ENCODE measurements at regions not wholly inside any gene's neighbourhood (a gene's known extent, or its start where the extent isn't known, plus 50 kb on each side); places are given as distances from the start of the nearest gene placed in this dataset.

- Histone ChIP-seq H3K27ac (ENCODE audit: low read depth in 1 of 2, low read length in 1 of 2) (no peak overlapping the region), H3K27me3 (ENCODE audit: control insufficient read depth in 2 of 2, insufficient read depth in 1 of 2, low read length in 1 of 2) (no peaks in the 10 kb centered on the region), H3K36me3 (ENCODE audit: control insufficient read depth in 2 of 2, insufficient read depth in 2 of 2, low read length in 1 of 2) (no peaks in the 10 kb centered on the region), H3K9me3 (ENCODE audit: control insufficient read depth in 2 of 2, insufficient read depth in 1 of 2, low read length in 1 of 2) (no peaks in the 10 kb centered on the region), H3K4me1 (ENCODE audit: control insufficient read depth in 2 of 2, insufficient read depth in 2 of 2, low read length in 2 of 2) (no peaks in the 10 kb centered on the region), H3K4me3 (ENCODE audit: low read length in 2 of 2) (no peak overlapping the region)
- no peak for DNase-seq (ENCODE audit: low read depth in 6 of 9, low spot score in 9 of 9)
- WGBS = 66% methylated on average over 2 of the region's 2 CpGs
Measured at GRCh38 chrY:7935606-7936005, 1024.1 kb upstream of the AMELY start.

- H3K27ac ChIP-seq (ENCODE audit: low read depth in 1 of 2, low read length in 1 of 2) = no peak overlapping the region
- no peaks in the 10 kb centered on the region for H3K27me3 ChIP-seq (ENCODE audit: control insufficient read depth in 2 of 2, insufficient read depth in 1 of 2, low read length in 1 of 2)
- H3K4me3 ChIP-seq (ENCODE audit: low read length in 2 of 2) = no peak overlapping the region
- H3K9me3 ChIP-seq (ENCODE audit: control insufficient read depth in 2 of 2, insufficient read depth in 1 of 2, low read length in 1 of 2) = no peaks in the 10 kb centered on the region
- WGBS = 81% methylated on average over 1 of the region's 1 CpG
- H3K4me1 ChIP-seq (ENCODE audit: control insufficient read depth in 2 of 2, insufficient read depth in 2 of 2, low read length in 2 of 2) = no peaks in the 10 kb centered on the region
- no peaks in the 10 kb centered on the region for H3K36me3 ChIP-seq (ENCODE audit: control insufficient read depth in 2 of 2, insufficient read depth in 2 of 2, low read length in 1 of 2)
- DNase-seq (ENCODE audit: low read depth in 6 of 9, low spot score in 9 of 9) = no peak
Measured at GRCh38 chrY:7932424-7932823, 1020.9 kb upstream of the AMELY start.

- WGBS = 94% methylated on average over 1 of the region's 1 CpG
- Histone ChIP-seq H3K9me3 (ENCODE audit: control insufficient read depth in 2 of 2, insufficient read depth in 1 of 2, low read length in 1 of 2) (no peaks in the 10 kb centered on the region), H3K27me3 (ENCODE audit: control insufficient read depth in 2 of 2, insufficient read depth in 1 of 2, low read length in 1 of 2) (no peaks in the 10 kb centered on the region), H3K4me1 (ENCODE audit: control insufficient read depth in 2 of 2, insufficient read depth in 2 of 2, low read length in 2 of 2) (no peaks in the 10 kb centered on the region), H3K27ac (ENCODE audit: low read depth in 1 of 2, low read length in 1 of 2) (no peak overlapping the region), H3K36me3 (ENCODE audit: control insufficient read depth in 2 of 2, insufficient read depth in 2 of 2, low read length in 1 of 2) (no peaks in the 10 kb centered on the region), H3K4me3 (ENCODE audit: low read length in 2 of 2) (no peak overlapping the region)
- no peak for DNase-seq (ENCODE audit: low read depth in 6 of 9, low spot score in 9 of 9)
Measured at GRCh38 chrY:7929866-7930265, 1018.3 kb upstream of the AMELY start.

GRCh38 chrY:7924059-7924458, 1012.5 kb upstream of the AMELY start:
- no peak overlapping the region for H3K4me3 ChIP-seq (ENCODE audit: low read length in 2 of 2)

GRCh38 chrY:7923476-7924017, 1012.0 kb upstream of the AMELY start:
- Histone ChIP-seq H3K9me3 (ENCODE audit: control insufficient read depth in 2 of 2, insufficient read depth in 1 of 2, low read length in 1 of 2) (no peaks in the 10 kb centered on the region), H3K36me3 (ENCODE audit: control insufficient read depth in 2 of 2, insufficient read depth in 2 of 2, low read length in 1 of 2) (no peaks in the 10 kb centered on the region), H3K4me3 (ENCODE audit: low read length in 2 of 2) (no peak overlapping the region), H3K4me1 (ENCODE audit: control insufficient read depth in 2 of 2, insufficient read depth in 2 of 2, low read length in 2 of 2) (no peaks in the 10 kb centered on the region), H3K27me3 (ENCODE audit: control insufficient read depth in 2 of 2, insufficient read depth in 1 of 2, low read length in 1 of 2) (no peaks in the 10 kb centered on the region), H3K27ac (ENCODE audit: low read depth in 1 of 2, low read length in 1 of 2) (no peak overlapping the region)
- DNase-seq (ENCODE audit: low read depth in 6 of 9, low spot score in 9 of 9) = no peak

More at GRCh38 chrY:7924059-7924458, 1012.5 kb upstream of the AMELY start:
- DNase-seq (ENCODE audit: low read depth in 6 of 9, low spot score in 9 of 9) = no peak
- H3K36me3 ChIP-seq (ENCODE audit: control insufficient read depth in 2 of 2, insufficient read depth in 2 of 2, low read length in 1 of 2) = no peaks in the 10 kb centered on the region
- no peak overlapping the region for H3K27ac ChIP-seq (ENCODE audit: low read depth in 1 of 2, low read length in 1 of 2)
- 91% methylated on average over 2 of the region's 2 CpGs for WGBS
- H3K4me1 ChIP-seq (ENCODE audit: control insufficient read depth in 2 of 2, insufficient read depth in 2 of 2, low read length in 2 of 2) = no peaks in the 10 kb centered on the region
- no peaks in the 10 kb centered on the region for H3K27me3 ChIP-seq (ENCODE audit: control insufficient read depth in 2 of 2, insufficient read depth in 1 of 2, low read length in 1 of 2)
- no peaks in the 10 kb centered on the region for H3K9me3 ChIP-seq (ENCODE audit: control insufficient read depth in 2 of 2, insufficient read depth in 1 of 2, low read length in 1 of 2)

- WGBS = 95% methylated on average over 2 of the region's 2 CpGs
- DNase-seq (ENCODE audit: low read depth in 6 of 9, low spot score in 9 of 9) = no peak
- no peaks in the 10 kb centered on the region for H3K27me3 ChIP-seq (ENCODE audit: control insufficient read depth in 2 of 2, insufficient read depth in 1 of 2, low read length in 1 of 2)
- H3K36me3 ChIP-seq (ENCODE audit: control insufficient read depth in 2 of 2, insufficient read depth in 2 of 2, low read length in 1 of 2) = no peaks in the 10 kb centered on the region
- no peak overlapping the region for H3K27ac ChIP-seq (ENCODE audit: low read depth in 1 of 2, low read length in 1 of 2)
- no peak overlapping the region for H3K4me3 ChIP-seq (ENCODE audit: low read length in 2 of 2)
- H3K4me1 ChIP-seq (ENCODE audit: control insufficient read depth in 2 of 2, insufficient read depth in 2 of 2, low read length in 2 of 2) = no peaks in the 10 kb centered on the region
- no peaks in the 10 kb centered on the region for H3K9me3 ChIP-seq (ENCODE audit: control insufficient read depth in 2 of 2, insufficient read depth in 1 of 2, low read length in 1 of 2)
Measured at GRCh38 chrY:7920382-7920781, 1008.8 kb upstream of the AMELY start.

GRCh38 chrY:7888506-7888905, 977.0 kb upstream of the AMELY start:
- no peaks in the 10 kb centered on the region for H3K4me1 ChIP-seq (ENCODE audit: control insufficient read depth in 2 of 2, insufficient read depth in 2 of 2, low read length in 2 of 2)
- H3K27me3 ChIP-seq (ENCODE audit: control insufficient read depth in 2 of 2, insufficient read depth in 1 of 2, low read length in 1 of 2) = no peaks in the 10 kb centered on the region
- H3K27ac ChIP-seq (ENCODE audit: low read depth in 1 of 2, low read length in 1 of 2) = no peak overlapping the region
- no peak for DNase-seq (ENCODE audit: low read depth in 6 of 9, low spot score in 9 of 9)
- WGBS = 90% methylated on average over 3 of the region's 3 CpGs
- no peaks in the 10 kb centered on the region for H3K36me3 ChIP-seq (ENCODE audit: control insufficient read depth in 2 of 2, insufficient read depth in 2 of 2, low read length in 1 of 2)
- H3K4me3 ChIP-seq (ENCODE audit: low read length in 2 of 2) = no peak overlapping the region
- H3K9me3 ChIP-seq (ENCODE audit: control insufficient read depth in 2 of 2, insufficient read depth in 1 of 2, low read length in 1 of 2) = no peaks in the 10 kb centered on the region

- DNase-seq (ENCODE audit: low read depth in 6 of 9, low spot score in 9 of 9) = no peak
- Histone ChIP-seq H3K27ac (ENCODE audit: low read depth in 1 of 2, low read length in 1 of 2) (no peak overlapping the region), H3K9me3 (ENCODE audit: control insufficient read depth in 2 of 2, insufficient read depth in 1 of 2, low read length in 1 of 2) (no peaks in the 10 kb centered on the region), H3K36me3 (ENCODE audit: control insufficient read depth in 2 of 2, insufficient read depth in 2 of 2, low read length in 1 of 2) (no peaks in the 10 kb centered on the region), H3K4me3 (ENCODE audit: low read length in 2 of 2) (no peak overlapping the region), H3K4me1 (ENCODE audit: control insufficient read depth in 2 of 2, insufficient read depth in 2 of 2, low read length in 2 of 2) (no peaks in the 10 kb centered on the region), H3K27me3 (ENCODE audit: control insufficient read depth in 2 of 2, insufficient read depth in 1 of 2, low read length in 1 of 2) (no peaks in the 10 kb centered on the region)
- WGBS = 95% methylated on average over 3 of the region's 3 CpGs
Measured at GRCh38 chrY:7881696-7882095, 970.1 kb upstream of the AMELY start.

GRCh38 chrY:7879245-7879644, 967.7 kb upstream of the AMELY start:
- H3K4me3 ChIP-seq (ENCODE audit: low read length in 2 of 2) = no peak overlapping the region
- WGBS = 94% methylated on average over 4 of the region's 4 CpGs
- H3K27me3 ChIP-seq (ENCODE audit: control insufficient read depth in 2 of 2, insufficient read depth in 1 of 2, low read length in 1 of 2) = no peaks in the 10 kb centered on the region
- DNase-seq (ENCODE audit: low read depth in 6 of 9, low spot score in 9 of 9) = no peak
- no peaks in the 10 kb centered on the region for H3K9me3 ChIP-seq (ENCODE audit: control insufficient read depth in 2 of 2, insufficient read depth in 1 of 2, low read length in 1 of 2)
- no peaks in the 10 kb centered on the region for H3K4me1 ChIP-seq (ENCODE audit: control insufficient read depth in 2 of 2, insufficient read depth in 2 of 2, low read length in 2 of 2)
- H3K36me3 ChIP-seq (ENCODE audit: control insufficient read depth in 2 of 2, insufficient read depth in 2 of 2, low read length in 1 of 2) = no peaks in the 10 kb centered on the region
- H3K27ac ChIP-seq (ENCODE audit: low read depth in 1 of 2, low read length in 1 of 2) = no peak overlapping the region

- Histone ChIP-seq H3K27ac (ENCODE audit: low read depth in 1 of 2, low read length in 1 of 2) (no peak overlapping the region), H3K9me3 (ENCODE audit: control insufficient read depth in 2 of 2, insufficient read depth in 1 of 2, low read length in 1 of 2) (no peaks in the 10 kb centered on the region), H3K27me3 (ENCODE audit: control insufficient read depth in 2 of 2, insufficient read depth in 1 of 2, low read length in 1 of 2) (no peaks in the 10 kb centered on the region), H3K4me3 (ENCODE audit: low read length in 2 of 2) (no peak overlapping the region), H3K4me1 (ENCODE audit: control insufficient read depth in 2 of 2, insufficient read depth in 2 of 2, low read length in 2 of 2) (no peaks in the 10 kb centered on the region), H3K36me3 (ENCODE audit: control insufficient read depth in 2 of 2, insufficient read depth in 2 of 2, low read length in 1 of 2) (no peaks in the 10 kb centered on the region)
- 100% methylated on average over 1 of the region's 1 CpG for WGBS
- DNase-seq (ENCODE audit: low read depth in 6 of 9, low spot score in 9 of 9) = no peak
Measured at GRCh38 chrY:7878719-7879118, 967.2 kb upstream of the AMELY start.
